Iris pigment epithelial cell (primary cell): ENCODE measurements at regions not wholly inside any gene's neighbourhood (a gene's known extent, or its start where the extent isn't known, plus 50 kb on each side); places are given as distances from the start of the nearest gene placed in this dataset.

Experiments used
- DNase-seq: peaks from one replicate; pipeline ENCODE4 v3.0.0-alpha.2; 2011; ENCODE audit warnings: low read depth

GRCh38 chr2:215685238-215685990 is 249.5 kb upstream of the FN1 start:
- DNase-seq = no peak

- peak; percentile 65 for DNase-seq
Measured at GRCh38 chr2:215684448-215685237, 248.8 kb upstream of the FN1 start.

- no peak for DNase-seq
Measured at GRCh38 chr2:215683295-215683694, 247.4 kb upstream of the FN1 start.

GRCh38 chr2:215681799-215682596 is 246.1 kb upstream of the FN1 start:
- no peak for DNase-seq

- DNase-seq = peak; percentile 99
Measured at GRCh38 chr2:215680605-215681598, 245.0 kb upstream of the FN1 start.

- DNase-seq = no peak
Measured at GRCh38 chr2:215678094-215678493, 242.2 kb upstream of the FN1 start.

GRCh38 chr2:215677481-215677880 is 241.6 kb upstream of the FN1 start:
- DNase-seq = no peak

- no peak for DNase-seq
Measured at GRCh38 chr2:215672406-215672805, 236.5 kb upstream of the FN1 start.

GRCh38 chr2:215671691-215672090 is 235.8 kb upstream of the FN1 start:
- no peak for DNase-seq

- DNase-seq = no peak
Measured at GRCh38 chr2:215671244-215671643, 235.4 kb upstream of the FN1 start.

- DNase-seq = no peak
Measured at GRCh38 chr2:215670396-215670795, 234.5 kb upstream of the FN1 start.

GRCh38 chr2:215668378-215668775 is 232.5 kb upstream of the FN1 start:
- DNase-seq = no peak

GRCh38 chr2:215667585-215668377 is 231.9 kb upstream of the FN1 start:
- no peak for DNase-seq

- DNase-seq = peak; percentile 97
Measured at GRCh38 chr2:215664847-215665525, 229.1 kb upstream of the FN1 start.

GRCh38 chr2:215662715-215663114 is 226.8 kb upstream of the FN1 start:
- no peak for DNase-seq

- DNase-seq = peak; percentile 87
Measured at GRCh38 chr2:215660687-215661086, 224.8 kb upstream of the FN1 start.

- no peak for DNase-seq
Measured at GRCh38 chr2:215659650-215660049, 223.8 kb upstream of the FN1 start.

- no peak for DNase-seq
Measured at GRCh38 chr2:215658635-215659305, 222.9 kb upstream of the FN1 start.

GRCh38 chr2:215657844-215658243 is 222.0 kb upstream of the FN1 start:
- peak; percentile 98 for DNase-seq
